GM23338 (cell line): ENCODE measurements at regions not wholly inside any gene's neighbourhood (a gene's known extent, or its start where the extent isn't known, plus 50 kb on each side); places are given as distances from the start of the nearest gene placed in this dataset.

Experiments used
- ATAC-seq: fragments of 200-7000 bp; cut with Tn5 transposase; 3 replicates; pipeline ENCODE4 v1.9.1; 2020
- DNase-seq: peaks from one replicate; pipeline ENCODE4 v3.0.0-alpha.2; 2015; ENCODE audit warnings: low spot score
- H2AFZ ChIP-seq: fragments of 200-600 bp; sonication (generic); 2 replicates; pipeline ENCODE4 v1.8.0; 2016; ENCODE audit warnings: antibody characterized with exemption, mild to moderate bottlenecking, moderate library complexity
- H3F3A ChIP-seq: fragments of 200-600 bp; sonication (generic); replicated peaks from 2 replicates; pipeline ENCODE4 v1.8.0; 2017; ENCODE audit warnings: antibody characterized with exemption, mixed run types, low read depth
- H3K27ac ChIP-seq: fragments of 200-600 bp; sonication (generic); 2 replicates; pipeline ENCODE4 v1.6.1; 2016; ENCODE audit warnings: low read depth
- H3K27me3 ChIP-seq: fragments of 200-600 bp; sonication (generic); 2 replicates; pipeline ENCODE4 v1.8.0; 2016; ENCODE audit warnings: mild to moderate bottlenecking, mixed run types, moderate library complexity; ENCODE audit not compliant: insufficient read depth
- H3K36me3 ChIP-seq: fragments of 200-600 bp; sonication (generic); 2 replicates; pipeline ENCODE4 v1.8.0; 2016; ENCODE audit warnings: mild to moderate bottlenecking; ENCODE audit not compliant: insufficient read depth
- H3K4me1 ChIP-seq: fragments of 200-600 bp; sonication (generic); 2 replicates; pipeline ENCODE4 v1.8.0; 2016; ENCODE audit warnings: mild to moderate bottlenecking, moderate library complexity; ENCODE audit not compliant: insufficient read depth
- H3K4me2 ChIP-seq: fragments of 200-600 bp; sonication (generic); 2 replicates; pipeline ENCODE4 v1.7.1; 2017; ENCODE audit warnings: mixed run types
- H3K4me3 ChIP-seq: fragments of 200-600 bp; sonication (generic); 2 replicates; pipeline ENCODE4 v1.6.1; 2016; ENCODE audit warnings: mixed run types
- H3K79me2 ChIP-seq: fragments of 200-600 bp; sonication (generic); replicated peaks from 2 replicates; pipeline ENCODE4 v1.8.0; 2017; ENCODE audit warnings: mild to moderate bottlenecking; ENCODE audit not compliant: insufficient read depth
- H3K9me2 ChIP-seq: fragments of 200-600 bp; sonication (generic); 2 replicates; pipeline ENCODE4 v1.8.0; 2017; ENCODE audit not compliant: insufficient read depth
- H4K20me1 ChIP-seq: fragments of 200-600 bp; sonication (generic); replicated peaks from 2 replicates; pipeline ENCODE4 v1.8.0; 2017; ENCODE audit warnings: mild to moderate bottlenecking; ENCODE audit not compliant: insufficient read depth
- H3K27ac Mint-ChIP-seq: 2 replicates; pipeline ENCODE4 v1.8.0; 2020; ENCODE audit warnings: inconsistent platforms, mild to moderate bottlenecking, moderate library complexity, mixed read lengths
- H3K27me3 Mint-ChIP-seq: 3 replicates; pipeline ENCODE4 v1.8.0; 2022; ENCODE audit warnings: low read depth, mild to moderate bottlenecking, moderate library complexity, mixed read lengths, inconsistent platforms; ENCODE audit not compliant: insufficient read depth, poor library complexity
- H3K36me3 Mint-ChIP-seq: 3 replicates; pipeline ENCODE4 v1.8.0; 2021; ENCODE audit warnings: low read depth, mild to moderate bottlenecking, inconsistent platforms, moderate library complexity, mixed read lengths
- H3K4me1 Mint-ChIP-seq: 3 replicates; pipeline ENCODE4 v1.8.0; 2020; ENCODE audit warnings: mild to moderate bottlenecking, inconsistent platforms, mixed read lengths
- H3K4me3 Mint-ChIP-seq: 3 replicates; pipeline ENCODE4 v1.8.0; 2021; ENCODE audit warnings: moderate library complexity, mild to moderate bottlenecking, inconsistent platforms, mixed read lengths
- H3K9me3 Mint-ChIP-seq: 3 replicates; pipeline ENCODE4 v1.8.0; 2020; ENCODE audit warnings: moderate library complexity, mild to moderate bottlenecking, inconsistent platforms, mixed read lengths
- CREB1 ChIP-seq: fragments of 250-450 bp; sonication (Bioruptor Pico); IDR thresholded peaks from 2 replicates; pipeline ENCODE4 v1.5.0; 2020; ENCODE audit warnings: low read depth, mild to moderate bottlenecking, moderate library complexity
- CTCF ChIP-seq, 2 experiments: fragments of 200-600 bp in 1 of 2; sonication (generic) in 1 of 2; conservative IDR thresholded peaks; 2 replicates each; pipeline versions ENCODE4 v1.5.1 to v1.6.1; 2016 to 2017; ENCODE audit warnings: antibody characterized with exemption in 2 of 2, low read depth in 2 of 2, mild to moderate bottlenecking in 2 of 2, moderate library complexity in 1 of 2
- ETS1 ChIP-seq: IDR thresholded peaks from 2 replicates; pipeline ENCODE4 v1.6.1; 2016; ENCODE audit warnings: antibody characterized with exemption
- EZH2 ChIP-seq: fragments of 200-600 bp; sonication (generic); IDR thresholded peaks from one replicate; pipeline ENCODE4 v1.8.0; 2017; ENCODE audit warnings: antibody characterized with exemption, mild to moderate bottlenecking, low read depth; ENCODE audit not compliant: unreplicated experiment
- EZH2phosphoT487 ChIP-seq: fragments of 200-600 bp; sonication (generic); IDR thresholded peaks from one replicate; pipeline ENCODE4 v1.8.1; 2018; ENCODE audit warnings: antibody characterized with exemption; ENCODE audit not compliant: unreplicated experiment
- JUNB ChIP-seq: IDR thresholded peaks from one replicate; pipeline ENCODE4 v1.6.1; 2016; ENCODE audit warnings: antibody characterized with exemption; ENCODE audit not compliant: unreplicated experiment
- NANOG ChIP-seq: IDR thresholded peaks from 2 replicates; pipeline ENCODE4 v1.6.1; 2016; ENCODE audit warnings: antibody characterized with exemption, borderline replicate concordance
- POLR2AphosphoS5 ChIP-seq: IDR thresholded peaks from 2 replicates; pipeline ENCODE4 v1.6.1; 2016; ENCODE audit warnings: antibody characterized with exemption, low read depth
- STAT1 ChIP-seq: IDR thresholded peaks from one replicate; pipeline ENCODE4 v1.6.1; 2016; ENCODE audit warnings: antibody characterized with exemption; ENCODE audit not compliant: unreplicated experiment
- ZNF114 ChIP-seq: fragments of 250-450 bp; sonication (Bioruptor Pico); IDR thresholded peaks from 2 replicates; pipeline ENCODE4 v1.5.0; 2020; ENCODE audit warnings: mild to moderate bottlenecking, moderate library complexity
- ZNF331 ChIP-seq: fragments of 250-450 bp; sonication (Bioruptor Pico); IDR thresholded peaks from 2 replicates; pipeline ENCODE4 v1.5.0; 2020; ENCODE audit warnings: low read depth, mild to moderate bottlenecking, moderate library complexity
- TF ChIP-seq, protein P1 (sequence below): IDR thresholded peaks from one replicate; pipeline ENCODE4 v1.6.1; 2018; ENCODE audit warnings: antibody characterized with exemption; ENCODE audit not compliant: unreplicated experiment
- TF ChIP-seq, protein P2 (sequence below): fragments of 250-450 bp; sonication (Bioruptor Pico); IDR thresholded peaks from 2 replicates; pipeline ENCODE4 v1.5.0; 2020; ENCODE audit warnings: mild to moderate bottlenecking, moderate library complexity

GRCh38 chr4:179071131-179071530, 1628.9 kb upstream of the AGA start:
- no peaks in the 10 kb centered on the region for H3K4me1 ChIP-seq
- H3K27me3 ChIP-seq: no peaks in the 10 kb centered on the region
- H2AFZ ChIP-seq: no peak overlapping the region
- Mint-ChIP-seq H3K36me3 (no peaks in the 10 kb centered on the region), H3K27me3 (peaks cover 1% of the 10 kb centered on the region), H3K27ac (no peak overlapping the region), H3K9me3 (no peaks in the 10 kb centered on the region), H3K4me3 (no peak overlapping the region), H3K4me1 (no peaks in the 10 kb centered on the region)
- H3K4me2 ChIP-seq: no peak overlapping the region
- H3K36me3 ChIP-seq: no peaks in the 10 kb centered on the region
- H3F3A ChIP-seq: no peaks in the 10 kb centered on the region
- H3K27ac ChIP-seq: no peak overlapping the region
- DNase-seq (no peak), ATAC-seq (no peak)
- no peak overlapping the region for H3K4me3 ChIP-seq
- H3K79me2 ChIP-seq: no peaks in the 10 kb centered on the region
- TF ChIP-seq, protein P1, sequence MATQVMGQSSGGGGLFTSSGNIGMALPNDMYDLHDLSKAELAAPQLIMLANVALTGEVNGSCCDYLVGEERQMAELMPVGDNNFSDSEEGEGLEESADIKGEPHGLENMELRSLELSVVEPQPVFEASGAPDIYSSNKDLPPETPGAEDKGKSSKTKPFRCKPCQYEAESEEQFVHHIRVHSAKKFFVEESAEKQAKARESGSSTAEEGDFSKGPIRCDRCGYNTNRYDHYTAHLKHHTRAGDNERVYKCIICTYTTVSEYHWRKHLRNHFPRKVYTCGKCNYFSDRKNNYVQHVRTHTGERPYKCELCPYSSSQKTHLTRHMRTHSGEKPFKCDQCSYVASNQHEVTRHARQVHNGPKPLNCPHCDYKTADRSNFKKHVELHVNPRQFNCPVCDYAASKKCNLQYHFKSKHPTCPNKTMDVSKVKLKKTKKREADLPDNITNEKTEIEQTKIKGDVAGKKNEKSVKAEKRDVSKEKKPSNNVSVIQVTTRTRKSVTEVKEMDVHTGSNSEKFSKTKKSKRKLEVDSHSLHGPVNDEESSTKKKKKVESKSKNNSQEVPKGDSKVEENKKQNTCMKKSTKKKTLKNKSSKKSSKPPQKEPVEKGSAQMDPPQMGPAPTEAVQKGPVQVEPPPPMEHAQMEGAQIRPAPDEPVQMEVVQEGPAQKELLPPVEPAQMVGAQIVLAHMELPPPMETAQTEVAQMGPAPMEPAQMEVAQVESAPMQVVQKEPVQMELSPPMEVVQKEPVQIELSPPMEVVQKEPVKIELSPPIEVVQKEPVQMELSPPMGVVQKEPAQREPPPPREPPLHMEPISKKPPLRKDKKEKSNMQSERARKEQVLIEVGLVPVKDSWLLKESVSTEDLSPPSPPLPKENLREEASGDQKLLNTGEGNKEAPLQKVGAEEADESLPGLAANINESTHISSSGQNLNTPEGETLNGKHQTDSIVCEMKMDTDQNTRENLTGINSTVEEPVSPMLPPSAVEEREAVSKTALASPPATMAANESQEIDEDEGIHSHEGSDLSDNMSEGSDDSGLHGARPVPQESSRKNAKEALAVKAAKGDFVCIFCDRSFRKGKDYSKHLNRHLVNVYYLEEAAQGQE: no peak
- no peak for TF ChIP-seq POLR2AphosphoS5
- no peak for TF ChIP-seq CREB1 (CRISPR knock-in tag)
- TF ChIP-seq CTCF (conservative IDR thresholded peaks at IDR 0.05; ENCODE audit: low read depth in 2 of 2): no peak
- no peak for TF ChIP-seq JUNB
- no peak for TF ChIP-seq ETS1
- TF ChIP-seq ZNF114 (CRISPR knock-in tag): no peak
- TF ChIP-seq, protein P2, sequence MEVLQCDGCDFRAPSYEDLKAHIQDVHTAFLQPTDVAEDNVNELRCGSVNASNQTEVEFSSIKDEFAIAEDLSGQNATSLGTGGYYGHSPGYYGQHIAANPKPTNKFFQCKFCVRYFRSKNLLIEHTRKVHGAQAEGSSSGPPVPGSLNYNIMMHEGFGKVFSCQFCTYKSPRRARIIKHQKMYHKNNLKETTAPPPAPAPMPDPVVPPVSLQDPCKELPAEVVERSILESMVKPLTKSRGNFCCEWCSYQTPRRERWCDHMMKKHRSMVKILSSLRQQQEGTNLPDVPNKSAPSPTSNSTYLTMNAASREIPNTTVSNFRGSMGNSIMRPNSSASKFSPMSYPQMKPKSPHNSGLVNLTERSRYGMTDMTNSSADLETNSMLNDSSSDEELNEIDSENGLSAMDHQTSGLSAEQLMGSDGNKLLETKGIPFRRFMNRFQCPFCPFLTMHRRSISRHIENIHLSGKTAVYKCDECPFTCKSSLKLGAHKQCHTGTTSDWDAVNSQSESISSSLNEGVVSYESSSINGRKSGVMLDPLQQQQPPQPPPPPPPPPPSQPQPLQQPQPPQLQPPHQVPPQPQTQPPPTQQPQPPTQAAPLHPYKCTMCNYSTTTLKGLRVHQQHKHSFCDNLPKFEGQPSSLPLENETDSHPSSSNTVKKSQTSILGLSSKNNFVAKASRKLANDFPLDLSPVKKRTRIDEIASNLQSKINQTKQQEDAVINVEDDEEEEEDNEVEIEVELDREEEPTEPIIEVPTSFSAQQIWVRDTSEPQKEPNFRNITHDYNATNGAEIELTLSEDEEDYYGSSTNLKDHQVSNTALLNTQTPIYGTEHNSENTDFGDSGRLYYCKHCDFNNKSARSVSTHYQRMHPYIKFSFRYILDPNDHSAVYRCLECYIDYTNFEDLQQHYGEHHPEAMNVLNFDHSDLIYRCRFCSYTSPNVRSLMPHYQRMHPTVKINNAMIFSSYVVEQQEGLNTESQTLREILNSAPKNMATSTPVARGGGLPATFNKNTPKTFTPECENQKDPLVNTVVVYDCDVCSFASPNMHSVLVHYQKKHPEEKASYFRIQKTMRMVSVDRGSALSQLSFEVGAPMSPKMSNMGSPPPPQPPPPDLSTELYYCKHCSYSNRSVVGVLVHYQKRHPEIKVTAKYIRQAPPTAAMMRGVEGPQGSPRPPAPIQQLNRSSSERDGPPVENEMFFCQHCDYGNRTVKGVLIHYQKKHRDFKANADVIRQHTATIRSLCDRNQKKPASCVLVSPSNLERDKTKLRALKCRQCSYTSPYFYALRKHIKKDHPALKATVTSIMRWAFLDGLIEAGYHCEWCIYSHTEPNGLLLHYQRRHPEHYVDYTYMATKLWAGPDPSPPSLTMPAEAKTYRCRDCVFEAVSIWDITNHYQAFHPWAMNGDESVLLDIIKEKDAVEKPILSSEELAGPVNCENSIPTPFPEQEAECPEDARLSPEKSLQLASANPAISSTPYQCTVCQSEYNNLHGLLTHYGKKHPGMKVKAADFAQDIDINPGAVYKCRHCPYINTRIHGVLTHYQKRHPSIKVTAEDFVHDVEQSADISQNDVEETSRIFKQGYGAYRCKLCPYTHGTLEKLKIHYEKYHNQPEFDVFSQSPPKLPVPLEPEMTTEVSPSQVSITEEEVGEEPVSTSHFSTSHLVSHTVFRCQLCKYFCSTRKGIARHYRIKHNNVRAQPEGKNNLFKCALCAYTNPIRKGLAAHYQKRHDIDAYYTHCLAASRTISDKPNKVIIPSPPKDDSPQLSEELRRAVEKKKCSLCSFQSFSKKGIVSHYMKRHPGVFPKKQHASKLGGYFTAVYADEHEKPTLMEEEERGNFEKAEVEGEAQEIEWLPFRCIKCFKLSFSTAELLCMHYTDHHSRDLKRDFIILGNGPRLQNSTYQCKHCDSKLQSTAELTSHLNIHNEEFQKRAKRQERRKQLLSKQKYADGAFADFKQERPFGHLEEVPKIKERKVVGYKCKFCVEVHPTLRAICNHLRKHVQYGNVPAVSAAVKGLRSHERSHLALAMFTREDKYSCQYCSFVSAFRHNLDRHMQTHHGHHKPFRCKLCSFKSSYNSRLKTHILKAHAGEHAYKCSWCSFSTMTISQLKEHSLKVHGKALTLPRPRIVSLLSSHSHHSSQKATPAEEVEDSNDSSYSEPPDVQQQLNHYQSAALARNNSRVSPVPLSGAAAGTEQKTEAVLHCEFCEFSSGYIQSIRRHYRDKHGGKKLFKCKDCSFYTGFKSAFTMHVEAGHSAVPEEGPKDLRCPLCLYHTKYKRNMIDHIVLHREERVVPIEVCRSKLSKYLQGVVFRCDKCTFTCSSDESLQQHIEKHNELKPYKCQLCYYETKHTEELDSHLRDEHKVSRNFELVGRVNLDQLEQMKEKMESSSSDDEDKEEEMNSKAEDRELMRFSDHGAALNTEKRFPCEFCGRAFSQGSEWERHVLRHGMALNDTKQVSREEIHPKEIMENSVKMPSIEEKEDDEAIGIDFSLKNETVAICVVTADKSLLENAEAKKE (CRISPR knock-in tag): no peak
- no peak for TF ChIP-seq STAT1
- TF ChIP-seq NANOG: no peak
- no peak for TF ChIP-seq ZNF331
- no peak for TF ChIP-seq EZH2
- no peak for TF ChIP-seq EZH2phosphoT487
- H3K9me2 ChIP-seq: no peaks in the 10 kb centered on the region
- no peaks in the 10 kb centered on the region for H4K20me1 ChIP-seq
